ENCODE measurements at regions not wholly inside any gene's neighbourhood (a gene's known extent, or its start where the extent isn't known, plus 50 kb on each side); places are given as distances from the start of the nearest gene placed in this dataset.
"Not testable (repeated sequence)": the region's sequence is repeated elsewhere in the genome, so short reads cannot be mapped to it uniquely, and the experiment has no call there.

DNA sequence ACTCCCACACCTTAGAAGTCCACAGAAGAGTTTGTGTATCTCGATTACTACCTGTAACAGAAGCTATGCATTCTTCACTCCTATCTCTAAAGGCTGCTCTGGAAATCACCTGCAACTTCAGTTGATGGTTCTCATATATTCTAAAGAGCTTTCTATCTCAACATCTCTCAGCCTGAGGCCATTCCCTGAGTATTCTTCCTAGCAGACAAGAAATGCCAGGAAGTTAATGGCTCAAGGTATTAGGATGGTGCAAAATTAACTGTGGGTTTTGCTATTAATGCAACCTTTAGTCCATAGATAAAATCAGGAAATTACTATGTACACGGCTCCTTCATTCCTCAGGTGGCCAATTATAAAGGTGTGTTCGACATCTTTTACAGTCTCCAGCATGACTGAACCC is 290.1 kb downstream of the ZNF716 start:
- 54% methylated on average over 3 of the region's 3 CpGs for WGBS (ENCODE audit: low lambda C conversion rate, missing lambda C conversion rate)
- H3K9me2 ChIP-seq (replicated peaks; ENCODE audit: insufficient read depth), result not testable (repeated sequence)

DNA sequence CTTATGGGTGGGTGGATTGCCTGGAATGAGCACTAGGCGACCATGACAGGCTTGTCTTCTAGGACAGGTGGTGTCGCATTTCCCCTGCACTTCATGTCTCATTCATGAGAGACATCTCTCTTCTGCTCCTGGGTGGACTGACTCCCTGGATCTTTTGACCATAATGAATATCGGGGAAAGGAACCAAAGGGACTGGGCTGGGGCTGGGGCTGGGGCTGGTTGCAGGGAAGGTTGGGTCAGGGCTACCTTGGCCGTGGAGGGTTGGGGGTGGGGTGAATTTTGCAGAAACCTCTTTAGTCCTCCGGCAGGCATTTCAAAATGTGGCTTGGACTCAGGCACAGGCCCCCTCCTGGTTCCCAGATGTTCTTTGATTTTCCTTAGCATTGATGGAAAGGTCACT is 319.2 kb downstream of the ZNF716 start:
- H3K79me2 ChIP-seq, result no peaks in the 10 kb centered on the region
- H3K9me3 ChIP-seq (ENCODE audit: low read depth), result no peaks in the 10 kb centered on the region
- 68% methylated on average over 5 of the region's 5 CpGs for WGBS (ENCODE audit: low lambda C conversion rate, missing lambda C conversion rate)
- no peaks in the 10 kb centered on the region for H3K27me3 ChIP-seq
- no peak overlapping the region for H3K4me2 ChIP-seq
- no peaks in the 10 kb centered on the region for H3K9me2 ChIP-seq (replicated peaks; ENCODE audit: insufficient read depth)
- H3K27ac ChIP-seq, result no peak overlapping the region
- DNase-seq (ENCODE audit: low spot score), result no peak
- no peak overlapping the region for H2AFZ ChIP-seq
- no peak overlapping the region for H3K4me3 ChIP-seq
- no peaks in the 10 kb centered on the region for H4K20me1 ChIP-seq (ENCODE audit: insufficient read depth, poor library complexity, severe bottlenecking)
- no peaks in the 10 kb centered on the region for H3K4me1 ChIP-seq (ENCODE audit: insufficient read depth)
- TF ChIP-seq, protein P1, sequence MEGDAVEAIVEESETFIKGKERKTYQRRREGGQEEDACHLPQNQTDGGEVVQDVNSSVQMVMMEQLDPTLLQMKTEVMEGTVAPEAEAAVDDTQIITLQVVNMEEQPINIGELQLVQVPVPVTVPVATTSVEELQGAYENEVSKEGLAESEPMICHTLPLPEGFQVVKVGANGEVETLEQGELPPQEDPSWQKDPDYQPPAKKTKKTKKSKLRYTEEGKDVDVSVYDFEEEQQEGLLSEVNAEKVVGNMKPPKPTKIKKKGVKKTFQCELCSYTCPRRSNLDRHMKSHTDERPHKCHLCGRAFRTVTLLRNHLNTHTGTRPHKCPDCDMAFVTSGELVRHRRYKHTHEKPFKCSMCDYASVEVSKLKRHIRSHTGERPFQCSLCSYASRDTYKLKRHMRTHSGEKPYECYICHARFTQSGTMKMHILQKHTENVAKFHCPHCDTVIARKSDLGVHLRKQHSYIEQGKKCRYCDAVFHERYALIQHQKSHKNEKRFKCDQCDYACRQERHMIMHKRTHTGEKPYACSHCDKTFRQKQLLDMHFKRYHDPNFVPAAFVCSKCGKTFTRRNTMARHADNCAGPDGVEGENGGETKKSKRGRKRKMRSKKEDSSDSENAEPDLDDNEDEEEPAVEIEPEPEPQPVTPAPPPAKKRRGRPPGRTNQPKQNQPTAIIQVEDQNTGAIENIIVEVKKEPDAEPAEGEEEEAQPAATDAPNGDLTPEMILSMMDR (IDR thresholded peaks at IDR 0.05; ENCODE audit: poor library complexity), result no peak
- TF ChIP-seq EZH2 (IDR thresholded peaks at IDR 0.05; ENCODE audit: borderline replicate concordance) (no peak), EZH2phosphoT487 (IDR thresholded peaks at IDR 0.05; ENCODE audit: low read depth, severe bottlenecking, unreplicated experiment) (no peak)
- H3K36me3 ChIP-seq (replicated peaks; ENCODE audit: insufficient read depth, low read depth), result no peaks in the 10 kb centered on the region

More for the DNA sequence above, 290.1 kb downstream of the ZNF716 start:
- DNase-seq (ENCODE audit: low spot score); H3K36me3 ChIP-seq (replicated peaks; ENCODE audit: insufficient read depth, low read depth); H3K9me3 ChIP-seq (ENCODE audit: low read depth); H4K20me1 ChIP-seq (ENCODE audit: insufficient read depth, poor library complexity, severe bottlenecking); H3K4me1 ChIP-seq (ENCODE audit: insufficient read depth); H3K4me2 ChIP-seq; H3K27me3 ChIP-seq; H3K79me2 ChIP-seq; H3K4me3 ChIP-seq; H2AFZ ChIP-seq; H3K27ac ChIP-seq: not testable (repeated sequence)

DNA sequence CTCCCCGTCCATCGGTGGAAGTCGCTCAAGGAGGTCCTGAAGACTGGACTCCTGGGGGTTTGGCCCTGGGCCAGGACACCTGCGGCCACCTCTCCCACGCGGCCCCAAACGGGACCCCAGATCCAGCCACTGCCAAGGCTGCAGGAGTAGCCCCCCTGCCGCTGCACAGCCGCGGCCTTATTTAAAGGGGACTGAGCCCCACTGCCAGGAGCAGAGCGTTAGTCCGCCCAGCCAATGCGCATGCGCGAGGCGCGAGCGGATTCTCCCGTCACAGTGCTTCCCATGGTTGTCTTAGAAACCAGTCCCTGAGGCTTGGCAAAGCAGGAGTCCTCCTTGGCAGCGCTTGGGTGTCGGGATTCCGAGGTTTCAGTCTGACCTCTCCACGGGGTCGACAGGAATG is 320.0 kb downstream of the ZNF716 start:
- no peak overlapping the region for H3K4me3 ChIP-seq
- no peaks in the 10 kb centered on the region for H3K27me3 ChIP-seq
- H3K27ac ChIP-seq, result no peak overlapping the region
- no peaks in the 10 kb centered on the region for H3K4me1 ChIP-seq (ENCODE audit: insufficient read depth)
- TF ChIP-seq, protein P1 (IDR thresholded peaks at IDR 0.05; ENCODE audit: poor library complexity), result no peak
- TF ChIP-seq EZH2 (IDR thresholded peaks at IDR 0.05; ENCODE audit: borderline replicate concordance), result no peak
- TF ChIP-seq EZH2phosphoT487 (IDR thresholded peaks at IDR 0.05; ENCODE audit: low read depth, severe bottlenecking, unreplicated experiment), result no peak
- H3K4me2 ChIP-seq, result no peak overlapping the region
- H4K20me1 ChIP-seq (ENCODE audit: insufficient read depth, poor library complexity, severe bottlenecking), result no peaks in the 10 kb centered on the region
- 93% methylated on average over 24 of the region's 24 CpGs for WGBS (ENCODE audit: low lambda C conversion rate, missing lambda C conversion rate)
- no peaks in the 10 kb centered on the region for H3K36me3 ChIP-seq (replicated peaks; ENCODE audit: insufficient read depth, low read depth)
- no peaks in the 10 kb centered on the region for H3K79me2 ChIP-seq
- H2AFZ ChIP-seq, result no peak overlapping the region
- no peaks in the 10 kb centered on the region for H3K9me3 ChIP-seq (ENCODE audit: low read depth)
- no peaks in the 10 kb centered on the region for H3K9me2 ChIP-seq (replicated peaks; ENCODE audit: insufficient read depth)
- no peak for DNase-seq (ENCODE audit: low spot score)

DNA sequence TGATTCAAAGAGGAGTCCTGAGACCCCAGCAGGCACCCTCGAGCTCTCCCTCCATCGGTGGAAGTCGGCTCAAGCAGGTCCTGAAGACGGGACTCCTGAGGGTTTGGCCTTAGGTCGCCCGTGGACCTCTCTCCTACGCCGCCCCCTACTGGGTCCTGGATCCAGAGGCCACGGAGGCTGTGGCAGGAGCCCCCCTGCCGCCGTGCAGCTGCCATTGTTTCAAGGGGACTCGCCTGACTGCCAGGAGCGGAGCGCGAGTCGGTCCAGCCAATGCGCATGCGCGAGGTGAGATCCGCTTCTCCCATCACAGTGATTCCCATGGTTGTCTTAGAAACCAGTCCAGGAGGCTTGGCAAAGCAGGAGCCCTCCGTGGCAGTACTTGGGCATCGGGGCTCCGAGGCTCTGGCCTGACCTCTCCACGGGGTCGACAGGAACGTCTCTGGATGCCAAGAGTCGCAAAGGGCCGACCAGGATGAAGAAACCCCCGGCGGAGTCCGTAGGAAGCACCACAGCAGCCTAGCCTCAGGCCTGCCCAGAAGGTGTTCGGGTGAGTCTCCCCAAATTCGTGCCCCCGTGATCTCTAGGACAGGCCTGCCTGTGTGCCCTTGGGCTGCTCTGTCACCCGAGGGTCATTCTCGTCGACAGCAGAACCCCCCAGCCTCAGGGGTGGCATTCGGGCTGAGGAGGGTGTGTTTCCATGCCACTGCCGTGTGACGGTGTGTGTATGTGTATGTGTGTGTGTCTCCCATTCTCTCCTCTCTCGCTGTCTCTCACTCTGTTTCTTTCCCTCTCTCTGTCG is 322.3 kb downstream of the ZNF716 start:
- WGBS (ENCODE audit: low lambda C conversion rate, missing lambda C conversion rate), result 87% methylated on average over 42 of the region's 42 CpGs
- no peaks in the 10 kb centered on the region for H3K27me3 ChIP-seq
- no peak overlapping the region for H3K4me3 ChIP-seq
- TF ChIP-seq EZH2 (IDR thresholded peaks at IDR 0.05; ENCODE audit: borderline replicate concordance) (no peak), EZH2phosphoT487 (IDR thresholded peaks at IDR 0.05; ENCODE audit: low read depth, severe bottlenecking, unreplicated experiment) (no peak)
- TF ChIP-seq, protein P1 (IDR thresholded peaks at IDR 0.05; ENCODE audit: poor library complexity), result no peak
- no peaks in the 10 kb centered on the region for H3K79me2 ChIP-seq
- H3K4me2 ChIP-seq, result no peak overlapping the region
- H3K27ac ChIP-seq, result no peak overlapping the region
- no peak overlapping the region for H2AFZ ChIP-seq
- no peaks in the 10 kb centered on the region for H3K36me3 ChIP-seq (replicated peaks; ENCODE audit: insufficient read depth, low read depth)
- H3K4me1 ChIP-seq (ENCODE audit: insufficient read depth), result no peaks in the 10 kb centered on the region
- no peak for DNase-seq (ENCODE audit: low spot score)
- H4K20me1 ChIP-seq (ENCODE audit: insufficient read depth, poor library complexity, severe bottlenecking), result no peaks in the 10 kb centered on the region
- H3K9me2 ChIP-seq (replicated peaks; ENCODE audit: insufficient read depth), result no peaks in the 10 kb centered on the region
- no peaks in the 10 kb centered on the region for H3K9me3 ChIP-seq (ENCODE audit: low read depth)

Data from hepatocyte (in vitro differentiated cells).